ENCODE measurements at regions not wholly inside any gene's neighbourhood (a gene's known extent, or its start where the extent isn't known, plus 50 kb on each side); places are given as distances from the start of the nearest gene placed in this dataset.
"Not testable (repeated sequence)": the region's sequence is repeated elsewhere in the genome, so short reads cannot be mapped to it uniquely, and the experiment has no call there.

DNA sequence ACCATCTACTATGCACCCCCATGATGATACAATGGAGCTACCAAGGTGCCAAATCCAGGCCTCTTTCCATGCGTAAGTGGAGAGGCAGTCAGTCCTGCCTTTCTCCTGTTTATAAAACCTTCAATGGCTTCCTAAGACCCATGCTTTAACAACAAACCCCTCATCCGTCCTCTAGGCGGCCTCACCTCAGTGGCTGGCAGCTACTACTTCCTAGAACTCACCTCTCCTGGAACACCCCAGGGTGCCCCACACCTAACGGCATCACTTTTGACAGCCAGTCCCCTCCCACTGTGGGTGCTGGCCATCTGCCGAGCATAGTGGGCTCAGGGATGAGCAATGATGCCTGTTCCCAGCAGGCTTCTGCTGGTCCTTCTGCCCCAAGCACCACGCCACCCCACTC is 80.0 kb upstream of the TAB2 start:
- no peak for DNase-seq (ENCODE audit: low spot score)

DNA sequence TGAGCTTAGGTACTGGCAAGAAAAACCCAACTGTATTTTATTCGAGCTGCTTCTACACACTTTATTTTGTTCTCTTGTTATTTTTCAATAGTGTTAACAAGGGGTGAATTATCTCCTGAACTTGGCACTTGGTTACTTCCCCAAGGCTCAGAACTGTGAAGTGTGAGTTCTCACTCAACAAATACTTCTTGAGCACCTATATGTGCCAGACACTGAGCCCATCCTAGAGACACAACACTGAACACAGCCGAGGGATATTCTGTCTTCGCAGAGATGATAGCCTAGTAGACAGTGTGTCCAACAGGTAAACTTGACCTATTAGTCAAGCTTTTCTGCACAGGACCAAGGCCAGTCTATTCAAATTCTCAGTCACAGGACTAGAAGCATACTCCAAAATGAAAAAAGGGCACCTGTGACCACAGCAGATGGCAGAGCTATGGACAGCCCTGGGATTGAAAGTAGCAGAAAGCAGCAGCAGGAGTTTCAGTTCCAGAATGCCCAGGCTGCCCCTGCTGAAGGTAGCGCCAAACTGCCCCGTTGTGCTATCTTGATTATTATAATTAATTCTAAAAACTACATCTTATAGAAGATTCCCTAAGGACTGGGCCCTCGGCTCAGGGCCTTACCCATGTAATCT is 77.8 kb upstream of the TAB2 start:
- no peak for DNase-seq (ENCODE audit: low spot score)

DNA sequence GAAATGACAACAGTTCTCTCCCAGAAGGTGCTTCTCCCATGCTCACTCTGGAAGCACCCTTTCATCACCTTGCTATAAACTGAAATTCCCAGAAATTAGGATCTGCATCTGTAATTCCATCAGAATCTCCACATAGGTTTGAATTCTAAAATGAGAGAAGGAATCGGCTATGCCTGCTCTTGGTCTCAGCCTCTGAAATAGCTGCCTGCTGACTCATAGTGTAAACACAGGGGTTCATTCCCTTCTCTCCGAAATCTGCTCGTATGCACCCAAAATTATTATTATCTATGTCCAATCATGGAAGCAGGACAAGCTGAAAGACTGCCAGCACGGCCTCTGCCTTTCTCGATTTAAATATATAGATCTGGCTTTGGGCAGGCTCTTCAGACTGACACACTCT is 74.6 kb upstream of the TAB2 start:
- DNase-seq (ENCODE audit: low spot score): no peak

DNA sequence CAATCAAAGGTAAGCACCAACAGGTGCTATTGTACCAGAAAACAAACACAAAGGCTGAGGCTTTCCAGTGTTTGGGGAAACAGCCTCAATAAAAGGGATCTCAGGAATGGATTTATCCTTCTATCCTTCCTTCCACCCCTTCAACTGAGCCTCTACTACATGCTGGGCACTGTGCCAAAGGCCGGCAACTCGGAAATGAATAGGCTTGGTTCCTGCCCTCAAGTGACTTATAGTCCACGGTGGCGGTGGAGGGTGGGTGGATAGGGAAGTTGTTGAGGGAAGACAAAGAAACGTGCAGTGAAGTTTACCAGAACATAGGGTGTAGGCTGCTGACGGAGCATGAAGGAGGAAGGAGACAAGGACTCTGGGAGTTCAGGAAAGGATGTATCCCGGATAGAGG is 73.4 kb upstream of the TAB2 start:
- no peak for DNase-seq (ENCODE audit: low spot score)

DNA sequence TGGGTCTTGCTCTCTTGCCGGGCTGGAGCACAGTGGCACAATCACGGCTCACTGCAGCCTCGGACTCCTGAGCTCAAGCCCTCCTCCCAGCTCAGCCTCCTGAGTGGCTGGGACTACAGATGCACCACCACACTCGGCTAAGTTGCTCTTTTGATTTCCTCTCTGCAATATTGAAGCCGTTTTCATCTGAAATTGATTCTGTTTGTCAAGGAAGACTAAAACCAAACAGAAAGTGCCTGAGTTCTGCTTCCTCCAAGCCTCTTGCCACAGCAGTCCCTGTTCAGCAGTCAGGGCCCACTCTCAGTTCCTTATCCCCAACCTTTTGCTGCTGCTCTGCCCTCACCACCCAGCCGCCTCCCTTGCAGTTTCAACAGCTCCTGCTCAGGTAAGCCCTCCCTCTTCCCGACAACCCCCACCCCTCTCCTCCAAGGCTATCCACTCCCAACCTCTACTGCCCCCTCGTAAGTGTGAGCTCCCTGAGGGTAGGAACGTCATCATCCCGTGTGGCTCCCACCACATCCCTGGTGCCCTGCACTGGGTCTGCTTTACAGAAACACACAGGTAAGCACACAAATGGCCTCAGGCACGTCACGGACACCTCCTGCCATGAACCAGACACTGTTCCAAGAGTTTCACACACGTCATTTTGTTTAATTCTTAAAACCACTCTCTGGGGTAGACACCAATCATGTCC is 70.7 kb upstream of the TAB2 start:
- peak; percentile 73 for DNase-seq (ENCODE audit: low spot score)

DNA sequence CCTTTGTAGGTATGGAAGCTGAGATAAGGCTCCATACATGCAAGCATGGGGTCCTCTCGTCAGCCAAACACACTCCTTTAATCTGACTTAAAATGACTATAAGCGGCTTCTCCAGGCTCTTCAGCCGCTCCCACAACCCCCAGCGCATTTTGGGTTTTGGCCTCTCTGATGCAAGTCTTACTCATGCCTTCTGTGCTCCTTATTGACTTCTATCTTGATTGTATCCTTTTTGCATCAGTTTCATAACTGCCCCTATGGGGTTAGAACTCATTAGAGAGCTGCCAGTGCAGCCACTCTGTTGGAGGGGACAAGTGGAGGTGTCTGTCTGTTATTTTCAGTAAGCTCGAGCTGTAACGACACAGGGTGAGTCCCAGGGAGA is 70.1 kb upstream of the TAB2 start:
- DNase-seq (ENCODE audit: low spot score): no peak

DNA sequence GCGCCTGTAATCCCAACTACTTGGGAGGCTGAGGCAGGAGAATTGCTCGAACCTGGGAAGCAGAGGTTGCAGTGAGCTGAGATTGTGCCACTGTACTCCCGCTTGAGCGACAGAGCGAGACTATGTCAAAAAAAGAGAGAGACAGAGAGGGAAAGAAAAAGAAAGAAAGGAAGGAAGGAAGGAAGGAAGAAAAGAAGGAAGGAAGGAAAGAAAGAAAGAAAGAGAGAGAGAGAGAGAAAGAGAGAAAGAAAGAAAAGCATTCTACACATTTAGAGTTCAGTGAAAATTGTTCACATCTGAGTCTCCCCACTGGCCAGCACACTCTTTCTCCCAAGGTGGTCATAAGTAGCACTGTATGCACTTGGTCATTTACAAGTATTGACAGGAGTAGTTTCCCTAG is 69.2 kb upstream of the TAB2 start:
- not testable (repeated sequence) for DNase-seq (ENCODE audit: low spot score)

DNA sequence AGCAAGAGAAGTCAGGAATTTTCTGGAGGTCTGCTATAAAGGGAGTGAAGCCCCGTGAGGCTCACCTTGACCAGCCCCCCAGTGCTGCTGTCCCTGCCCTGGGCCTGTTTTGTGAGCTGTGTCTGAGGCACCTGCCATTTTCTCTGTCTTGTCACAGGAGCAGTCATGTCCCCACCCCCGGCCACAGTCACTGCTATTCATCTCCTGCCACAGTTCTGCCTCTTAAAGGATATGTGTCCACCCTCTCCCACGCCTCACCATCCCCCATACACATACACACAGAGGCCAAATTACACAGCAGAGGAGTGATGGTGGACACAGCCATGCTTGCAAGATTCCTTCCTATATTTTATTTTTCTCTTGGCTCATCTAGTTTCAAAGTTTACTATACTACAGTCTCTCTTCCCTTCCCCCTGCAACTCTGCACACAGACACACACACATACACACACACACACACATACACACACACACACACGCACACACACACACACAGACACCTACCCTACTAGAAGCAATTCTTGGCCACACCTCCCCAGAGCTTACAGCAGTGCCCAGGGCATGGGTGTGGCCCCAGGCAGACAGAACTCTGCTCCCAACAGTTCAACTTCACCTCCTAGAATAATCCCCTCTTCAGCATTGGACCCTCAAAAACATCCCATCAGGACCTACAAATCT is 68.7 kb upstream of the TAB2 start:
- no peak for DNase-seq (ENCODE audit: low spot score)

DNA sequence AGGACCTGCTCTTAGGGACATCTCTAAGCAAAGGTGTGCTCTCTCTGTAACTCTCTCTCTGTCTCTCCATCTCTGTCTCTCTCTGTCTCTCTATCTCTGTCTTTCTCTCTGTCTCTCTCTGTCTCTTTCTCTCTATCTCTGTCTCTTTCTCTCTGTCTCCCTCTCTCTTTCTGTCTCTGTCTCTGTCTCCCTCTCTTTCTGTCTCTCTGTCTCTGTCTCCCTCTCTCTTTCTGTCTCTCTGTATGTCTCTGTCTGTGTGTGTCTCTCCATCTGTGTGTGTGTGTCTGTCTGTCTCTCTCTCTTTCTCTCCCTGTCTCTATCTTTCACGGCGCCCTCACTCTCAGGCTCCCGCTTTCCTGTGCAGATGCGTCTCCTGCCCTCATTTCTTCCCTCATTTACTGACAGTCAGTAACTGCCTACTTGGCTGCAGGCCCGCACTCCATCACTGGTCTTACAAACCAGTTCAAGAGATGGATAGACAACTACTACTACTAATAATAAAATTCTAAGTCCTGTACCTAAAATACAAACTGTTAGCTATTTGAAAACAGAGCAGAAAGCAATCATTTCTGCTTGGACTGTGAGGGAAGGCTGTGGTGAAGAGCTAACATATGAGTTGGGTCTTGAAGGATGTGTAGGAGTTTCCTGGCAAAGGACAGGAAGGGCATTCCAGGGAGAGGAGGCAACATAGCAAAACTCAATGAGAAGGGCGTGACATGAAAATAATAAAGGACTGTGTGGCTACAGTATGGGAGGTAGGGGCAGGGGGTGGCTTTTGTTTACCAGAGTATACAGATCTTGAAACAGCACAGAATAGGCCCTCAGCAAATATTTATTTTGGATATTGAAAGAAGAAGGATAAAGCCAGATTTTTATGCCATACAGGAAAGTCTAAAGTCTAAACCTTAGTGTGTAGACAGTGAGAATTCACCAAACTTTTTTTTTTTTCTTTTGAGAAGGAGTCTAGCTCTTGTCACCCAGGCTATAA is 67.8 kb upstream of the TAB2 start:
- no peak for DNase-seq (ENCODE audit: low spot score)

DNA sequence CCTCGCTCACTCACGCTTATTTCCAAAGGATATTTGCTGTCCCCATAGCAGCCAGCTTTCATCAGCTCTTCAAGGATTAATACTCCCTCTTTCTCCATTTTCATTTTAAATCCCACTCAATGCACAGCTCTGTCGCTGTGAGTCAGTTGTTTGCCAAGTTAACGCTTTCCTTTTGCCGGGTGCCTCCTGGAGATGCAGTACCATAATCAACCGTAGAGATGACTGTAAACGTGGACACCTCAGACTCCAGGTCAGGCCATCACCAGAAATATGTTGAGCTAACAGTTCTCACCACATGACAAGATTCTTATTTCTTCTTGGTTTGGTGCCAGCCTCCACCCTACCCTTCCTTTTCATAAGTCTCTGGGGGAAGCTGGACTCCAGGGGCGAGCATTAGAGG is 66.6 kb upstream of the TAB2 start:
- DNase-seq (ENCODE audit: low spot score): no peak

DNA sequence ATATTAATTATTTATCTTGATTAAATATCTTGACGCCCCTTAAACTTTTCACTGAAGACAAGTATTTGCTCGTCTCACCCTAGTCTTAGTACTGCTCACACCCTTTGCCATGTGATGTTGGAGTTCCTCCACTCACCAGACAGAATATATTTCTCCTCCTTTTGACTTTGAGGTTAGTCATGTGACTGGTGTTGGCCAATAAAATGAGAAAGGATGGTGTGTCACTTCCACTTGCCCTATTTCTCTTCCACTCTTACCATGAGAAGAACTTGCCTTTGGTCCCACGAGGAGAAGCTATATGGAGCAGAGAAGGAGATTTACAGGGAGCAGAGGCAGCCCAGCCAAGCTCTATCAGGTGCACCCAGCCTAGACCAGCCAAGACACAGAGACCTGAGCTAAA is 64.9 kb upstream of the TAB2 start:
- DNase-seq (ENCODE audit: low spot score): no peak

DNA sequence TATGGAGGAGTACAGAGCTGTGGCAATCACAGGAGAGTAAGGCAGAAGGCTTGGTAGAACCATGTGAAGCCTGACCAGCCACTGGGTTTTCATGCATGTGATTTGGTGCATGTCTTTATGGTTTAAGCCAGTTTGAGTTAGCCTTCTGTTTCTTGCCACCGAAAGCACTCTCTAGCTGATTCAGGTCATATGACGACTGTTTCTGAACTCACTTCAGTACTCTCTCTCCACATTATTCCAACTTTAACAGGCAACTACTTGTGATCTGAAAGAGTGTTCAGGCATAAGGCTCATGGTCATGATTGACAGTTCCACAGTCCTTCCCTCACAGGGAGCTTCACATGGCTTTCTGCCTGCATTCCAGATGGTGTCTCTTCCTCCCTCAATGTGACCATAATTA is 63.3 kb upstream of the TAB2 start:
- DNase-seq (ENCODE audit: low spot score): no peak

DNA sequence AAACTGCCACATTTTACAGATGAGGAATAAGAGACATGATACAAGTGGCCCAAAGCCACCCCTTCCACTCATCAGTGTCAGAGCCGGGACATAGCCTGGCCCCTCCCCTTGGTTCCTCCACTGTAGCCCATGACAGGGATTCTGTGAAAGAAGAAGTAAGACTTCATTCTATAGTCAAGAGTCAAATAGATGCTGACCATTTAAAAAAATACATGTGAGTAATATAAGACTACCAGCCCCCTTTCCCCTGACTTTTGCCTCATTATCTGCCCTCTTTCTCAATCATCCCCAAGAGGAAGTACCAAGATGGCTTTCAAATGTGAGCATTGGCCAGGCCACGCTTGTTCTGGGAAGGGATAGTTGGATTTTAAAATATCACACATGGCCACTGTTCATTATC is 57.8 kb upstream of the TAB2 start:
- DNase-seq (ENCODE audit: low spot score): no peak

DNA sequence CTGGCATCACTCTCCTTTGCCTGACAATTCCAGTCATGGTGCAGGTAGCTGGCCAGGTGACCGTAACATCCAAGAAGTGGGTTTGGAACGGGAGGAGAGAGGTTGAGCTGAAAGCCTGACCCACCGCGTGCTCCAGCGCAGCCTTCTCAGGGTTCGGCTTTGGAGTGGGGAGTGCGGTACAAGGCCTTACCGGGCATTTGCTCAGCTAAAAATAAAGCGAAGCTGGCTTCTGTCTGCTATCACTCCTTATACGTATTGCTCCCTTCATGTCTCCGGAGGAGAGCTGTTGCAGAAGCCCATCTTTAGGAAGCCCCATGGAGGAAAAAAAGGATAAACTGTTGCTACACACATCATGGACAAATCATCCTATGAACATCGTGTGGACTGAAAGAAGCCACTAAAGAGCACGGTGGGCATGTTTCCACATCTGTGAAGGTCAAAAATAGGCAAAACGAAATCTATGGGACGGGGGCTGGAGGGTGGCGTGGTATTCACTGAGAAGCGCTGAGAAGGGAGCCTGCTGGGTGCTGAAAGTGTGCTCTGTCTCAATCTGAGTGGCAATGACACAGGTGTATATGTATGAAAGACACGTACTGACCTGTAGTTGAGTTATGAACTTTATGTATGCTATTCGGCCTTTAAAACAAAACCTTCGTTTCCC is 57.2 kb upstream of the TAB2 start:
- DNase-seq (ENCODE audit: low spot score): no peak

DNA sequence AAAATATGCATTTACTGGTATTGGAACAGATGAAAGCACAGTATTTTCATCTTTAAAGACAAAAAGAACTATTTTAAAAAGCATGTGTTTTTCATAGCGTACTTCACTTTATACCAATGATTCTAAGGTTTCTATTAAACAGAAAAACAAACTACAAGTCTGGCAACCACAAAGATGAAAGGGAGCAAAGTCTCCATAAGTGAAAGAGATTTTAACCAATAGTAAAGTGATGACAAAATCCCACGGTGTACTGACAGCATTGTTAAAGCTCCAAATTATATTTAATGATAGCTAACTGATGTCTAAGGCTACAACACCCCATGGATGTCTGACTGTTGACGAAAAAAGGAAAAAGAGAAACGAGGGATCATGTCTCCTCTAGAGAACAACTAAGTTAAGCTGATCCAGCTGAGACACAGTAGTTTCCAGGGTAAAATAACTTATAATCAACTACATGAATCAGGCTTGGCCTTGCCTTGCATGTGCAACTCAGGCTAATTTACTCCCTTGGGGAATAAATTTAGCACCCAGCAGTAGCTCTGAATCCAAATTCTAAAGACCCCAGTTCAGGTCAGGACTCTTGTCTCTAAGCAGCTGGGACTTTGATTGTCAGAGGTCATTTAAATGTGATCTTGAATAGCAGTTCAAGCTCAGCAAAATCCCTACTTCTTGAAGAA is 56.0 kb upstream of the TAB2 start:
- no peak for DNase-seq (ENCODE audit: low spot score)

DNA sequence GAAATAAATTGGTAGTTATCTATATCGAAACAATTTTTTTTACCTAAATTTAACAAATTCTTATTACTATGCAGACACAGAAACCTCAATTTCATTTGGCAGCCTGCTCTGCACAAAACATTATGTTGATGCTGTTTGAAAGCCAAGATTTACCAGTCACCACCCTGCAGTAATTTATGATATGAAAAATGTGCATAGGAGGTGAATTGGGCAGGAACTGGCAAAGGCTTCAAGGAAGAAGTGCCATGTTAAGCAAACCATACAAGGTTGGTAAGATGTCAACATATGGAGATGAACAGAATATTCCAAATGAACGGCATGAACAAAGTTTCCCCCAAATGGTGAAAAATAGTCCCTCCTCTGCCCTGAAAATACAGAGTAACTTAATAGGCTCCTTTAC is 54.2 kb upstream of the TAB2 start:
- no peak for DNase-seq (ENCODE audit: low spot score)

DNA sequence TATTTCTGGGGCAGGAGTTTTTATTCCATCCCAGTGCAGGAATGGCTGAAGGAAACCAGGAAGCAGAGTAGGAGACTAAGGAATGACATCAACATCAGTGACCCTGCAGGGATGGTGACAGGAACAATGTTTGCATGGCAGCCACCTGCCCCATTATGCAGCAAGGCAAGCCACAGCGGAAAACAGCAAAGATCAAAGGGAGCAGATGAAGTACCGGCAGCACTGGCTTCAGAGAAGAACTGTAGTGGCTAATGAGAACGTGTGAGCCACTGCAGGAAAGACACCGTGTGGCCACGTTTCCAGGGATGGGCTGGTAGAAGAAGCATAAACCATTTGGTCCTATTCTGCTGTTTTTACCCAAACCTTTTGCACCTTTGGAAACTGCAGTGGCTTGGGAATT is 52.9 kb upstream of the TAB2 start:
- no peak for DNase-seq (ENCODE audit: low spot score)

DNA sequence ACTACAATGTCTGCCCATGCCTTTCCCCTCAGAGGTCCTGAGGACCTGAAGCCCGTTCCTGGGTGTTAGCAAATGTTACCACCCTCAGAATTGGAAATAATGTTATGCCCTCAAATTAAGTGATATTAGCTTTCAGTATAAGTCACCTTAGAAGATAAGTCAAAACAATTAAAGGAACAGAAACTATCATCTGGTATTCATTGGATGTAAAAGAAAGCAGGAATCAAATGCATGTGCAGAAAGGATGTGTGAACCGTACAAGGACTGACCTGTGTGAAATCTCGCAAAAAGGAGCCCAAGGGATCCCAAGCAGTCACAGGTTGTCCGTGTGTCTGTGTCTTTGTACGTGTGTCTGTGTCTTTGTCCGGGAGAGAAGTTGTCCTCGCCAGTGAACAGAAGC is 51.6 kb upstream of the TAB2 start:
- no peak for DNase-seq (ENCODE audit: low spot score)

DNA sequence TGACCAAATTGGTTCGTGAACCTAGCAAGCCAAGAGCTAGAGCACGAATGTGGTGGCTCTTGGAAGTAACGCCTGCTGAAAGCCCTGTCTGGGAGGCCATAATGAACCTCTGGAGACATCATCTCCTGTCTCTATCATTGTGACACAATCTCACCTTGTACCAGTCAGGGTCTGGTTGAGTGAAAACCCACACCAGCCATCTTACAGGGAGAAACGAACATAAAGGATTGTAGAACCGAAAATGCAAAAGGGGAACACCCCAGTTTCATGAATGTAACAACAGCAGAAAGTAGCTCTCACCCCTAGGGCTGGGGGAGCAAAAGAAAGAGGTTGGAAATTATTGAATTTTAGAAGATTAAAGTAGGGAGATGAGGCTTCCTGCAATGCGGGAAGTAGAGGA is 50.9 kb upstream of the TAB2 start:
- DNase-seq (ENCODE audit: low spot score): peak; percentile 50

DNA sequence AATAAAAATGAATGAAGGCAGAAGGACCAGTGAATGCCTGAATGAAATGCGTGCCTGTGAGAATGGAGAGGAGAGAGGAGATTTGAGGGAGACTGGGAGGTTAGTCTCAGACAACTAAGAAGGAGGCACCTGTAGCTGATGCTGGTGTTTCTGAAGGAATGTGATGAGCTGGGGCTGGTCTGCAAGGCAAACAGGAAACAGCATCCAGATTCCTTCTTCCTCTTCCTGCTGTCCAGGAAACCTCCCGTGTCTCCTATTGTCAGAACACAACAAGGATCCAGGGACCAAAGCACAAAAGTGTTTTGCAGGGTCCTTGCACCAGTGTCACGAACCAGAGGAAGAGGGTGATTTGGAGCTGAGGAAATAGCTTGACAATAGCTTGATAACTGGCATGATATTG is 50.4 kb upstream of the TAB2 start:
- DNase-seq (ENCODE audit: low spot score): no peak

DNA sequence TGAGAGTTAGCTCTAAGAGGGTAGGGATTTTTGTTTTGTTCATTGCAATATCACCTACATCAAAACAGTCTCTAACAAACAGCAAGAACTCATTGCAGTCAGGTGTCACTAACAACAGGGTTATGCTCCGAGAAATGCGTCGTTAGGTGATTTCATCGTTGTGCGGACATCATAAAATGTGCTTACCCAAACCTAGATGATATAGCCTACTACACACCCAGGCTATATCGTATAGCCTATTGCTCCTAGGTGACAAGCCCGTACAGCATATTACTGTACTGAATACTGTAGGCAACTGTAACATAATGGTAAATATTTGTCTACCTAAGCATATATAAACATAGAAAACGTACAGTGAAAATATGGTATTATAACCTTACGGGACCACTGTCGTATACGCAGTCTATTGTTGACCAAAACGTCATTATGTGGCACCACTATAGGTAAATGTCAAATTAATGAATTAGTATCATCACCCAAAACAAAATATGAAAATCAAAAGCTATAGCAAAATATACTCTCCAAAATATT is 49.9 kb upstream of the TAB2 start:
- DNase-seq (ENCODE audit: low spot score): no peak
